Hepatocyte (in vitro differentiated cells): ENCODE measurements at regions not wholly inside any gene's neighbourhood (a gene's known extent, or its start where the extent isn't known, plus 50 kb on each side); places are given as distances from the start of the nearest gene placed in this dataset.

Source experiments
- DNase-seq: peaks from one replicate; pipeline ENCODE4 v3.0.0-alpha.2; 2016; ENCODE audit warnings: low spot score
- H2AFZ ChIP-seq: fragments of 200-600 bp; sonication (generic); 2 replicates; pipeline ENCODE4 v1.6.0; 2016; ENCODE audit warnings: antibody characterized with exemption, mild to moderate bottlenecking
- H3K27ac ChIP-seq: fragments of 200-600 bp; sonication (generic); 2 replicates; pipeline ENCODE4 v1.5.1; 2016; ENCODE audit warnings: mild to moderate bottlenecking
- H3K27me3 ChIP-seq: fragments of 200-600 bp; sonication (generic); 2 replicates; pipeline ENCODE4 v1.6.1; 2016
- H3K36me3 ChIP-seq: fragments of 200-600 bp; sonication (generic); replicated peaks from 2 replicates; pipeline ENCODE4 v1.5.1; 2016; ENCODE audit warnings: low read depth; ENCODE audit not compliant: insufficient read depth
- H3K4me1 ChIP-seq: fragments of 200-600 bp; sonication (generic); 2 replicates; pipeline ENCODE4 v1.5.1; 2016; ENCODE audit warnings: mild to moderate bottlenecking, moderate library complexity; ENCODE audit not compliant: insufficient read depth
- H3K4me2 ChIP-seq: fragments of 200-600 bp; sonication (generic); 2 replicates; pipeline ENCODE4 v1.6.0; 2016
- H3K4me3 ChIP-seq: fragments of 200-600 bp; sonication (generic); 2 replicates; pipeline ENCODE4 v1.5.1; 2016; ENCODE audit warnings: mild to moderate bottlenecking
- H3K79me2 ChIP-seq: fragments of 200-600 bp; sonication (generic); 2 replicates; pipeline ENCODE4 v1.6.0; 2017; ENCODE audit warnings: mild to moderate bottlenecking
- H3K9me2 ChIP-seq: fragments of 200-600 bp; sonication (generic); replicated peaks from 2 replicates; pipeline ENCODE4 v1.6.0; 2017; ENCODE audit warnings: mild to moderate bottlenecking; ENCODE audit not compliant: insufficient read depth
- H3K9me3 ChIP-seq: fragments of 200-600 bp; sonication (generic); 2 replicates; pipeline ENCODE4 v1.5.1; 2016; ENCODE audit warnings: low read depth, mild to moderate bottlenecking
- H4K20me1 ChIP-seq: fragments of 200-600 bp; sonication (generic); 2 replicates; pipeline ENCODE4 v1.6.0; 2016; ENCODE audit warnings: mild to moderate bottlenecking; ENCODE audit not compliant: insufficient read depth, poor library complexity, severe bottlenecking
- EZH2 ChIP-seq: fragments of 200-600 bp; sonication (generic); IDR thresholded peaks from 2 replicates; pipeline ENCODE4 v1.6.1; 2016; ENCODE audit warnings: antibody characterized with exemption, mild to moderate bottlenecking, borderline replicate concordance
- EZH2phosphoT487 ChIP-seq: fragments of 200-600 bp; sonication (generic); IDR thresholded peaks from one replicate; pipeline ENCODE4 v1.6.1; 2018; ENCODE audit warnings: antibody characterized with exemption, mild to moderate bottlenecking, low read depth, moderate library complexity; ENCODE audit not compliant: unreplicated experiment, severe bottlenecking
- WGBS: methylation state at CpG from one replicate; pipeline ENCODE4 v1.1.6; 2016; ENCODE audit warnings: low lambda C conversion rate; ENCODE audit errors: missing lambda C conversion rate; 5-methylcytosine and 5-hydroxymethylcytosine counted together
- TF ChIP-seq, protein P1 (sequence below): fragments of 200-600 bp; sonication (generic); IDR thresholded peaks from 2 replicates; pipeline ENCODE4 v1.5.1; 2016; ENCODE audit warnings: antibody characterized with exemption, mild to moderate bottlenecking; ENCODE audit not compliant: poor library complexity

DNA sequence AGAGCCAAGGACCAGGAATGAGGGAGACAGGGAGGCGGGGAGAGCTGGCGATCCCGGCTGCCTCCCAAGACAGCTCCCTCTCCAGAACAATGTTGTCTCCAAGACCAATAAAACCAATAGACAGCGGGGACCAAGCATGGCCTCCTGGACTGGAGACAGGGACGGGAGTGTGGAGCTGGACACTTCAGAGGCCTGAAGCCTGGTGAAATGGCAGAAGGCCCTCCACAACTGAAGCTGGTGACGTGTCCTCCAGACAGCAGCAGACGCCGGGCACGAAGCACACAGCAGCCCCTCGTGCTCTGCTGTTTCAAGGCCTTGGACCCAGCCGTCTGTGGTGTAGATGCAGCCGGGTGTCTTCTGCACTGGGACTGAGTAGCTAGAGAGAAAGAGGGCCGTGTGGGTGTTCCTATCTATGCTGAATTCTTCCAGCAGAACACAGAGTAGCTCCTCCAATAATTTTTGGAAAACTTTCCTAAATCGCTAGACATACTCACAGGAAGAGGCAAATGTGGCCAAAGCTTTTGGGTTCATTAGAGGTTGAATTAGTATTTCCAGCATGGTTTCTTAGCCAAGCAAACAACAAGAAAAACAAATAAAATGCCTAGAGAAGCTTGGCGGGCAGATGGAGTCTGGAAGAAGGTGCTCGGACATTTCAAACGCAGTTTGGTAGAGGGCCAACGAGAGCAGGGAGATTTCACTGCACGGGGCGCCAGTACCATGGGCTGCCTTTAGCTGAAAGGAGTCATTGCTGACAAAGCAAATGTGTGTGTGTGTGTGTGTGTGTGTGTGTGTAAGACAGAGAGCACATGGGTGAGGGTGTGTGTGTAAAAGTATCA, 570.4 kb downstream of the TCERG1L start:
- no peak overlapping the region for H3K4me3 ChIP-seq
- DNase-seq, result no peak
- H4K20me1 ChIP-seq, result no peaks in the 10 kb centered on the region
- no peaks in the 10 kb centered on the region for H3K36me3 ChIP-seq
- no peak overlapping the region for H3K4me2 ChIP-seq
- H3K9me3 ChIP-seq, result no peaks in the 10 kb centered on the region
- H3K27me3 ChIP-seq, result no peaks in the 10 kb centered on the region
- no peaks in the 10 kb centered on the region for H3K79me2 ChIP-seq
- H3K9me2 ChIP-seq, result no peaks in the 10 kb centered on the region
- no peak overlapping the region for H2AFZ ChIP-seq
- H3K4me1 ChIP-seq, result no peaks in the 10 kb centered on the region
- WGBS, result 77% methylated on average over 20 of the region's 20 CpGs
- TF ChIP-seq EZH2 (no peak), EZH2phosphoT487 (no peak)
- TF ChIP-seq, protein P1, sequence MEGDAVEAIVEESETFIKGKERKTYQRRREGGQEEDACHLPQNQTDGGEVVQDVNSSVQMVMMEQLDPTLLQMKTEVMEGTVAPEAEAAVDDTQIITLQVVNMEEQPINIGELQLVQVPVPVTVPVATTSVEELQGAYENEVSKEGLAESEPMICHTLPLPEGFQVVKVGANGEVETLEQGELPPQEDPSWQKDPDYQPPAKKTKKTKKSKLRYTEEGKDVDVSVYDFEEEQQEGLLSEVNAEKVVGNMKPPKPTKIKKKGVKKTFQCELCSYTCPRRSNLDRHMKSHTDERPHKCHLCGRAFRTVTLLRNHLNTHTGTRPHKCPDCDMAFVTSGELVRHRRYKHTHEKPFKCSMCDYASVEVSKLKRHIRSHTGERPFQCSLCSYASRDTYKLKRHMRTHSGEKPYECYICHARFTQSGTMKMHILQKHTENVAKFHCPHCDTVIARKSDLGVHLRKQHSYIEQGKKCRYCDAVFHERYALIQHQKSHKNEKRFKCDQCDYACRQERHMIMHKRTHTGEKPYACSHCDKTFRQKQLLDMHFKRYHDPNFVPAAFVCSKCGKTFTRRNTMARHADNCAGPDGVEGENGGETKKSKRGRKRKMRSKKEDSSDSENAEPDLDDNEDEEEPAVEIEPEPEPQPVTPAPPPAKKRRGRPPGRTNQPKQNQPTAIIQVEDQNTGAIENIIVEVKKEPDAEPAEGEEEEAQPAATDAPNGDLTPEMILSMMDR, result no peak
- no peak overlapping the region for H3K27ac ChIP-seq

DNA sequence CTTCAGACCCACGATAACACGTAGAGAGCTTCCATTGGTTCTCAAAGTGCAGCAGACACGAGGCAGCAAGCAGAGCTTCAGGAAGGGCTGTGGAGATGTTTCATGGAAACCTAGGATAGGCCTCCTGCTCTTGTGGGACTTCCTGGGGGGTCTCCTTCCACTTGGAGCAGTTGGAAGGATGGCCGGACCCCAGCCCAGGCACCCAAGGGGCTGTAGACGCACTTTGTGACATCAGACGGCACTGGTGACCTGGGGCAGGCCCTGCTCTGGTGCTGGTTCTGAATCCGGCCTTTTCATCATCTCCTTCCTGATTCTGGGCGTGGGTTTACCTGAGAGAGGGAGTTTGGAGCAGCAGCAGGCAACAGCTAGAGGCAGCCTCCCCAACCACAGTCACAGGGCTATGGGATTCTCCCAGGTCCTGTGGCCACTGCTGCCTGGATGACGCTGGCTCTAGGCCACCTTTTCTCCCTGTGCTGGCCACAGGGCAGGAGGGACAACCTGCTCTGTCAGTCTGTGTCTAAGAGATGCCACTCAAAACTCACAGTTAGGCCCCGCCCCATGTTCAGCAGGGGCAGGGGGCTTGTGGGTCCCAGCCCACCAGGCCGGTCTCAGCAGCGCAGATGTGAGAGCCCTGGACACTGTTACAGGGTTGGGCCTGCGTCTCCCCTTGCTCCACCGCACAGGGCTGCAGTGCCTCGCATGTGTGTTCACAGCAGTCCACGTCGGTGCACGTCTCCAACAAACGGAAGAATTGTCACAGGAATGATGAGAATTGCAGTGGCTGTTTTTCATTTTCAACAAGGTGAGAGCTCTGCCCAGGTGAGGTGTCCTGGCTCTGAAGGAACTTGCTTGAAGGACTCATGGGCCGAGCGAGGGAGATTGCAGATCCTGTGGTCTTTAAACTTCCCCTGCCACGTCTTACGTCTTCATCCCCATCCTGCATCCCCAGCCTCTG, 569.3 kb downstream of the TCERG1L start:
- no peaks in the 10 kb centered on the region for H3K79me2 ChIP-seq
- TF ChIP-seq EZH2 (no peak), EZH2phosphoT487 (no peak)
- TF ChIP-seq, protein P1, result no peak
- no peak overlapping the region for H3K4me2 ChIP-seq
- H2AFZ ChIP-seq, result no peak overlapping the region
- H4K20me1 ChIP-seq, result no peaks in the 10 kb centered on the region
- H3K27ac ChIP-seq, result no peak overlapping the region
- no peaks in the 10 kb centered on the region for H3K9me3 ChIP-seq
- H3K27me3 ChIP-seq, result no peaks in the 10 kb centered on the region
- H3K9me2 ChIP-seq, result no peaks in the 10 kb centered on the region
- no peak overlapping the region for H3K4me3 ChIP-seq
- 85% methylated on average over 23 of the region's 23 CpGs for WGBS
- H3K4me1 ChIP-seq, result no peaks in the 10 kb centered on the region
- no peaks in the 10 kb centered on the region for H3K36me3 ChIP-seq
- DNase-seq, result no peak

DNA sequence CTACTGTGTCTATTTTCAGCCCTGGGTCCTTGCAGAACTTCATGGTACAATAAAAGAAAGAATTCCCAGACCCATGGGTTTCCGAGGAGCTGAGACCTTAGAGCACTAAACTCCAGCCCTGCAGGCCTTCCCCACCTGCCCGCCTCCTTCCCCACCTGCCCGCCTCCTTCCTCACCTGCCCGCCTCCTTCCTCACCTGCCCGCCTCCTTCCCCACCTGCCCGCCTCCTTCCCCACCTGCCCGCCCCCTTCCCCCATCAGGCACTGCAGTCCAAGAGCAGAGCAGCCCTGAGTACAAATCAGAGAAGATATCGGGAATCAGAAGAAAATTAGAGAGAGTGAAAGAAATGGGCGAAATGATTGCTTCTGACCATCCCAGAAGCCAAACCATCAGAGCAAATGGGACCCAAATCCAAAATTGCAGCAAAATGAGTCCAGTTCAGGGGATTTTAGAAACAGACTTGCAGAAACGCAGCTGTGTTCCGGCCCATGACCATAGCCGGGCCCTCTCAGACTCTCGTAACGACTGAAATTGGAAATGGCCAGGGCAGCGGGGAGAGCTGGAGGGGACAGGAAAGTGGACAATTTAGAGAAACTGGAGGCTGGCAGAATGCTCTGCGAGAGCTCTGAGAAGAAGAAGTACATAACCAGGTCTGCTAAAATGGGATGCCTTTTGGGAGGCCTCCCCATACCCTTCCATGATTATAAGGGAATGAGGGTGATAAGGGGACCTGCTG, 568.4 kb downstream of the TCERG1L start:
- Histone ChIP-seq H3K9me2 (no peaks in the 10 kb centered on the region), H4K20me1 (no peaks in the 10 kb centered on the region), H3K9me3 (no peaks in the 10 kb centered on the region), H3K27me3 (no peaks in the 10 kb centered on the region), H3K36me3 (no peaks in the 10 kb centered on the region), H3K27ac (no peak overlapping the region), H3K4me1 (no peaks in the 10 kb centered on the region), H3K4me2 (no peak overlapping the region), H3K4me3 (no peak overlapping the region), H3K79me2 (no peaks in the 10 kb centered on the region), H2AFZ (no peak overlapping the region)
- no peak for DNase-seq
- WGBS, result 85% methylated on average over 12 of the region's 16 CpGs
- TF ChIP-seq, protein P1, result no peak
- TF ChIP-seq EZH2phosphoT487 (no peak), EZH2 (no peak)
